KMS-11 (cell line): ENCODE measurements at regions not wholly inside any gene's neighbourhood (a gene's known extent, or its start where the extent isn't known, plus 50 kb on each side); places are given as distances from the start of the nearest gene placed in this dataset.

ENCODE experiments used
- H2AFZ ChIP-seq: fragments of 200-600 bp; sonication (generic); 2 replicates; pipeline ENCODE4 v1.6.1; 2016; ENCODE audit warnings: antibody characterized with exemption, mixed run types, low read depth
- H3K27ac ChIP-seq: fragments of 200-600 bp; sonication (generic); 2 replicates; pipeline ENCODE4 v1.6.1; 2016; ENCODE audit warnings: mild to moderate bottlenecking, mixed run types
- H3K27me3 ChIP-seq: fragments of 200-600 bp; sonication (generic); 2 replicates; pipeline ENCODE4 v1.6.1; 2017; ENCODE audit warnings: mild to moderate bottlenecking, low read depth, mixed run types, moderate library complexity; ENCODE audit not compliant: insufficient read depth
- H3K36me3 ChIP-seq: fragments of 200-600 bp; sonication (generic); 2 replicates; pipeline ENCODE4 v1.6.1; 2017; ENCODE audit warnings: mild to moderate bottlenecking, mixed run types; ENCODE audit not compliant: insufficient read depth
- H3K4me1 ChIP-seq: fragments of 200-600 bp; sonication (generic); 2 replicates; pipeline ENCODE4 v1.6.1; 2016; ENCODE audit warnings: mild to moderate bottlenecking, low read depth, mixed run types; ENCODE audit not compliant: poor library complexity, severe bottlenecking
- H3K4me2 ChIP-seq: fragments of 200-600 bp; sonication (generic); 2 replicates; pipeline ENCODE4 v1.7.0; 2016; ENCODE audit warnings: mild to moderate bottlenecking, mixed run types
- H3K4me3 ChIP-seq: fragments of 200-600 bp; sonication (generic); IDR thresholded peaks from 2 replicates; pipeline ENCODE4 v1.6.1; 2017; ENCODE audit warnings: low read depth, low read length, mixed read lengths; ENCODE audit not compliant: insufficient read depth
- H3K79me2 ChIP-seq: fragments of 200-600 bp; sonication (generic); 2 replicates; pipeline ENCODE4 v1.6.1; 2016; ENCODE audit warnings: low read depth, mixed run types; ENCODE audit not compliant: insufficient read depth
- H3K9ac ChIP-seq: fragments of 200-600 bp; sonication (generic); 2 replicates; pipeline ENCODE4 v1.6.1; 2016; ENCODE audit warnings: mild to moderate bottlenecking, mixed run types
- H4K20me1 ChIP-seq: fragments of 200-600 bp; sonication (generic); 2 replicates; pipeline ENCODE4 v1.6.1; 2016; ENCODE audit warnings: mild to moderate bottlenecking, mixed run types; ENCODE audit not compliant: insufficient read depth
- TF ChIP-seq, protein P1 (sequence below): fragments of 200-600 bp; sonication (generic); conservative IDR thresholded peaks from 2 replicates; pipeline ENCODE4 v1.6.1; 2017; ENCODE audit warnings: low read depth, mild to moderate bottlenecking, antibody characterized with exemption, low read length, moderate library complexity, mixed read lengths

GRCh38 chr2:196492946-196493345, 146.6 kb upstream of the CCDC150 start:
- Histone ChIP-seq H3K9ac (no peak overlapping the region), H3K36me3 (no peaks in the 10 kb centered on the region), H3K27me3 (no peaks in the 10 kb centered on the region), H2AFZ (no peak overlapping the region), H3K4me2 (no peak overlapping the region), H3K4me1 (no peaks in the 10 kb centered on the region), H3K27ac (no peak overlapping the region), H4K20me1 (no peaks in the 10 kb centered on the region), H3K4me3 (no peak overlapping the region), H3K79me2 (no peaks in the 10 kb centered on the region)
- TF ChIP-seq, protein P1, sequence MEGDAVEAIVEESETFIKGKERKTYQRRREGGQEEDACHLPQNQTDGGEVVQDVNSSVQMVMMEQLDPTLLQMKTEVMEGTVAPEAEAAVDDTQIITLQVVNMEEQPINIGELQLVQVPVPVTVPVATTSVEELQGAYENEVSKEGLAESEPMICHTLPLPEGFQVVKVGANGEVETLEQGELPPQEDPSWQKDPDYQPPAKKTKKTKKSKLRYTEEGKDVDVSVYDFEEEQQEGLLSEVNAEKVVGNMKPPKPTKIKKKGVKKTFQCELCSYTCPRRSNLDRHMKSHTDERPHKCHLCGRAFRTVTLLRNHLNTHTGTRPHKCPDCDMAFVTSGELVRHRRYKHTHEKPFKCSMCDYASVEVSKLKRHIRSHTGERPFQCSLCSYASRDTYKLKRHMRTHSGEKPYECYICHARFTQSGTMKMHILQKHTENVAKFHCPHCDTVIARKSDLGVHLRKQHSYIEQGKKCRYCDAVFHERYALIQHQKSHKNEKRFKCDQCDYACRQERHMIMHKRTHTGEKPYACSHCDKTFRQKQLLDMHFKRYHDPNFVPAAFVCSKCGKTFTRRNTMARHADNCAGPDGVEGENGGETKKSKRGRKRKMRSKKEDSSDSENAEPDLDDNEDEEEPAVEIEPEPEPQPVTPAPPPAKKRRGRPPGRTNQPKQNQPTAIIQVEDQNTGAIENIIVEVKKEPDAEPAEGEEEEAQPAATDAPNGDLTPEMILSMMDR, result no peak

GRCh38 chr2:196498962-196499361, 140.6 kb upstream of the CCDC150 start:
- Histone ChIP-seq H3K4me3 (no peak overlapping the region), H3K4me1 (peaks cover 6% of the 10 kb centered on the region), H3K9ac (no peak overlapping the region), H3K36me3 (no peaks in the 10 kb centered on the region), H3K27ac (no peak overlapping the region), H4K20me1 (no peaks in the 10 kb centered on the region), H3K27me3 (no peaks in the 10 kb centered on the region), H3K4me2 (no peak overlapping the region), H2AFZ (no peak overlapping the region), H3K79me2 (no peaks in the 10 kb centered on the region)
- TF ChIP-seq, protein P1, result no peak

DNA sequence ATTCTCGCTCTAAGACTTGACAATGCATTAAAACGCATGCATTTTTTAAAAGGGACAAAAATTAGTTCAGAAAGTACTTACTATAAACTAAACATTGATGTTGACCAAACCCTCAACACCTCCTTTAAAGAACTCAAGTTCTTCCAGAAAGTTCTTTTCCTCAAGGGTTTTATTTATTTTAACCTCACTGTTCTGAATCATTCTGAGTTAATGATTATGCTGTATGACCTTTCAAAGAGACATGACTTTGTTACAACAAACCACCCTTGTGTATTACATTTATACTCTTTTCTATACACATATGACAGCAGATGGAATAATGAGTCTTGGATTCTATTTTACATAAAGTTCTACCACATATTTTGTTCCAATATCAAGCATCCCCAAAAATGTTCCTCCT, 139.8 kb upstream of the CCDC150 start:
- H2AFZ ChIP-seq, result no peak overlapping the region

DNA sequence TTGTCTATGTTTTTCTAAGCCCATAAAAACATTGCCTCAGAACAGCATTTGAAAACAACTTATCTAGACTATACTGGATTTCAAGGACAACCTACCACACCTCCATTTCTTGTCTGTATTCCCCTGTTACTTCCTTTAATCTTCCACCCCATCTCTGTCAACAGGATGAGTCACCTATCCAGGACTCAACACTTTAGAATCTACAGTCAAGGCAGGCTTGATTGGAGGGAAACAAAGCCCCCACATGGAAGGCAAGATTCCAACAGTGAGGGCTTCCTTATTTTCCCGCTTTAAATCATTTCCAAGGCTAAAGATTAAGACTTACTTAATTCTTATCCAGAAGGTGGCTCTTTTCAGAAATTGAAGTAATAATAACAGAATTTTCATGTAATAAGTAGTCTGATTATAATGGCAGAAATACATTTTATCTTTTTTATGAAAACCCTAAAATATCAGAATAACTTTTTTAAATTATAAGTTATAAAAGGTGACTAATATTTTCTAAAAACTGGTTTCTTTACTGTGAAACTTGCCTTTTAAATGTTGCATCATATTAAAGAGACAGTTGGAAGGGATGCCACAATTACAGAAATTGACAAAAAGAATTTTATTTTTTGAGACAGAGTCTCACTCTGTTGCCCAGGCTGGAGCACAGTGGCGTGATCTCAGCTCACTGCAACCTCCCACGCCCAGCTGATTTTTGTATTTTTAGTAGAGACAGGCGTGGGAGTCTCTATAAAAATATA, 138.7 kb upstream of the CCDC150 start:
- TF ChIP-seq, protein P1, result no peak
- no peaks in the 10 kb centered on the region for H3K79me2 ChIP-seq
- no peaks in the 10 kb centered on the region for H3K36me3 ChIP-seq
- no peak overlapping the region for H3K27ac ChIP-seq
- no peak overlapping the region for H3K4me3 ChIP-seq
- no peak overlapping the region for H3K9ac ChIP-seq
- H3K27me3 ChIP-seq, result no peaks in the 10 kb centered on the region
- H2AFZ ChIP-seq, result no peak overlapping the region
- H3K4me2 ChIP-seq, result no peak overlapping the region
- no peaks in the 10 kb centered on the region for H4K20me1 ChIP-seq
- peaks cover 25% of the 10 kb centered on the region for H3K4me1 ChIP-seq

More for the DNA sequence above, 139.8 kb upstream of the CCDC150 start:
- Histone ChIP-seq H3K79me2 (no peaks in the 10 kb centered on the region), H3K27me3 (no peaks in the 10 kb centered on the region), H3K27ac (no peak overlapping the region), H3K4me2 (no peak overlapping the region), H3K4me1 (peaks cover 14% of the 10 kb centered on the region), H4K20me1 (no peaks in the 10 kb centered on the region), H3K9ac (no peak overlapping the region), H3K36me3 (no peaks in the 10 kb centered on the region), H3K4me3 (no peak overlapping the region)
- TF ChIP-seq, protein P1, result no peak
